Tibial nerve (tissue), 4 donors: ENCODE measurements at regions not wholly inside any gene's neighbourhood (a gene's known extent, or its start where the extent isn't known, plus 50 kb on each side); places are given as distances from the start of the nearest gene placed in this dataset.

Experiments
- DNase-seq, 2 donors: peaks; one replicate each; pipeline ENCODE4 v3.0.0-alpha.2; 2019; ENCODE audit warnings: low spot score in 2 of 2
- H3K27ac ChIP-seq, 4 donors: fragments of 200-600 bp; sonication (generic) in 3 of 4; one replicate each; pipeline ENCODE4 v1.5.1; 2017 to 2019; ENCODE audit warnings: mild to moderate bottlenecking in 1 of 4
- H3K27me3 ChIP-seq, 2 donors: fragments of 200-600 bp; sonication (generic) in 1 of 2; one replicate each; pipeline versions ENCODE4 v1.5.1 to v1.6.0; 2017 to 2019
- H3K36me3 ChIP-seq, 3 donors: fragments of 200-600 bp; sonication (generic); one replicate each; pipeline ENCODE4 v1.5.1; 2018 to 2019
- H3K4me1 ChIP-seq, 4 donors: fragments of 200-600 bp; sonication (generic) in 3 of 4; one replicate each; pipeline ENCODE4 v1.5.1; 2017 to 2019
- H3K4me3 ChIP-seq, 4 donors: fragments of 200-600 bp; sonication (generic) in 3 of 4; one replicate each; pipeline ENCODE4 v1.5.1; 2017 to 2019; ENCODE audit warnings: mild to moderate bottlenecking in 1 of 4, moderate library complexity in 1 of 4
- H3K9me3 ChIP-seq, 4 donors: fragments of 200-600 bp; sonication (generic) in 3 of 4; one replicate each; pipeline ENCODE4 v1.5.1; 2017 to 2019
- CTCF ChIP-seq, 5 experiments: fragments of 200-600 bp in 3 of 5; fragments of 450-650 bp in 2 of 5; sonication (generic) in 3 of 5; IDR thresholded peaks; one replicate each; pipeline ENCODE4 v1.5.1; 2016 to 2019; ENCODE audit warnings: antibody characterized with exemption in 5 of 5, mild to moderate bottlenecking in 3 of 5, moderate library complexity in 2 of 5
- EP300 ChIP-seq, 2 donors: sonication (generic); formaldehyde crosslinking; IDR thresholded peaks; one replicate each; pipeline ENCODE4 v1.6.1; 2017; ENCODE audit warnings: antibody characterized with exemption in 2 of 2, mild to moderate bottlenecking in 1 of 2
- POLR2A ChIP-seq, 2 donors: fragments of 450-650 bp; IDR thresholded peaks; one replicate each; pipeline ENCODE4 v1.6.1; 2017; ENCODE audit warnings: antibody characterized with exemption in 2 of 2, mild to moderate bottlenecking in 2 of 2, moderate library complexity in 2 of 2
- WGBS, 2 donors: methylation state at CpG; one replicate each; pipeline ENCODE4 v1.1.5; 2018; 5-methylcytosine and 5-hydroxymethylcytosine counted together

- 74 to 77% methylated on average over 6 of the region's 6 CpGs for WGBS, 2 donors
- Histone ChIP-seq H3K4me1 (no peaks in the 10 kb centered on the region), H3K4me3 (no peak overlapping the region), H3K27me3 (no peaks in the 10 kb centered on the region), H3K9me3 (no peaks in the 10 kb centered on the region), H3K36me3 (no peaks in the 10 kb centered on the region), H3K27ac (no peak overlapping the region)
- no peak for TF ChIP-seq CTCF (IDR thresholded peaks at IDR 0.05)
- no peak for TF ChIP-seq POLR2A (IDR thresholded peaks at IDR 0.05)
- TF ChIP-seq EP300 (IDR thresholded peaks at IDR 0.05), result no peak
- DNase-seq, result no peak
These were observed 1280.5 kb upstream of the ZEB2 start for GRCh38 chr2:145800151-145801091.

DNA sequence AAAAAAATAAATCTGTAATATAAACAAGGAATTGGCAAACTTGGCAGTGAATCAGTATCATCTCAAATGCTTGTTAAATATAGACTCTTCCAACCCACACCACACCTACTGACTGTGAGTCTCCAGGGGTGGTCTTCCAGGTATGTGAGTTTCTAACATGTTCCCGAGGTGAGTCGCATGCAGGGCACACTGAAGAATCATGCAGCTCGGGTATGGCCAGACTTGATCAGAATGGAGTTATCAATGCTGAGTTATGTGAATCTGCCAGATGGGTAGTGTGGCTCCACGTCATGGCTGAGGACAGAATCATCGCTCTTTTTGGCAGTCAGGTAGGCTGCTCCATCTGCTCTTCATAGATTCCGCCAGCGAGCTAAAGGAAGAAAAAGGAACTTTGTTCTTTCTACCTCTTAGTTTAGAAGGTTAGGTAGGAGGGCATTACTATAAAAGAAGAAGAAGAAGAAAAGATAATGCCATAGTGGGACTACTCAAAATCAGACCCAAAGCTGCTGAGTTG is 1279.7 kb upstream of the ZEB2 start:
- Histone ChIP-seq H3K27ac (no peak overlapping the region), H3K27me3 (no peaks in the 10 kb centered on the region), H3K36me3 (no peaks in the 10 kb centered on the region), H3K4me1 (no peaks in the 10 kb centered on the region), H3K4me3 (no peak overlapping the region), H3K9me3 (no peaks in the 10 kb centered on the region)
- DNase-seq, result no peak
- WGBS, 2 donors, result 89 to 94% methylated on average over 7 of the region's 7 CpGs
- TF ChIP-seq CTCF (IDR thresholded peaks at IDR 0.05) (no peak), EP300 (IDR thresholded peaks at IDR 0.05) (no peak), POLR2A (IDR thresholded peaks at IDR 0.05) (no peak)

DNA sequence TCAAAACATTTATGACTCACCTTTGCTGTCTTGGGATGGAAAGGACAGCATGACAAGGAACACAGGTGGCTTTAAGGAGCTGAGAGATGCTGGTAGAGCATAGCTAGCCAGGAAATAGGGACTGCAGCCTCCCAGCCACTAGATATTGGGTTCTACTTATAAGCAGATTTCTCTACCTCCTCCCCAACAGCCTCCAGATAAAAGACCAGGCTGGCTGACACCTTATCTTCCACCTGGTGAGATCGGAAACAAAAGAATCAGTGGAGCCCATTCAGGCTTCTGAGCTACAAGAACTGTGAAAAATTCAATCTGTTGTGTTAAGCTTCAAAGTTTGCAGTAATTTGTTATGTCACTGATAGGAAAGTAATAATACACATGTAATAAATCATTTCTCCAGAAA is 1278.5 kb upstream of the ZEB2 start:
- no peak for DNase-seq
- Histone ChIP-seq H3K27me3 (no peaks in the 10 kb centered on the region), H3K9me3 (no peaks in the 10 kb centered on the region), H3K4me1 (no peaks in the 10 kb centered on the region), H3K27ac (no peak overlapping the region), H3K4me3 (no peak overlapping the region), H3K36me3 (no peaks in the 10 kb centered on the region)
- 96 to 100% methylated on average over 1 of the region's 1 CpG for WGBS, 2 donors
- TF ChIP-seq CTCF (IDR thresholded peaks at IDR 0.05) (no peak), EP300 (IDR thresholded peaks at IDR 0.05) (no peak), POLR2A (IDR thresholded peaks at IDR 0.05) (no peak)

DNA sequence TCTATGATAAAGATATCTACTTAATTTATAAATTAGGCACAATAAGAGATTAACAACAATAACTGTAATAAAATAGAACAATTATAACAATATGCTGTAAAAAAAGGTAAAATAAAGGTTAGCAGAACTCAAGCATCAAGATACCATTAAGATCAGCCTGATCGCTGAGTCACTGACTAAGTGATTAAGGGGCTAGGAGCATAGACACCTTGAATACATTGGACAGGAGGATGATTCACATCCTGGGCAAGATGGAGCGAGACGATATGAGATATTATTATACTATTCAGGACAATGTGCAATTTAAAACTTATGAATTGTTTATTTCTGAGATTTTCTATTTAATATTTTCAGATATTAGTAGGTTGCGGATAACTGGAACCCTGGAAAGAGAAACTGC is 1277.8 kb upstream of the ZEB2 start:
- no peak for DNase-seq
- 96 to 97% methylated on average over 4 of the region's 4 CpGs for WGBS, 2 donors
- Histone ChIP-seq H3K4me3 (no peak overlapping the region), H3K36me3 (no peaks in the 10 kb centered on the region), H3K9me3 (no peaks in the 10 kb centered on the region), H3K27me3 (no peaks in the 10 kb centered on the region), H3K4me1 (no peaks in the 10 kb centered on the region), H3K27ac (no peak overlapping the region)
- TF ChIP-seq CTCF (IDR thresholded peaks at IDR 0.05), result no peak
- no peak for TF ChIP-seq POLR2A (IDR thresholded peaks at IDR 0.05)
- TF ChIP-seq EP300 (IDR thresholded peaks at IDR 0.05), result no peak

DNA sequence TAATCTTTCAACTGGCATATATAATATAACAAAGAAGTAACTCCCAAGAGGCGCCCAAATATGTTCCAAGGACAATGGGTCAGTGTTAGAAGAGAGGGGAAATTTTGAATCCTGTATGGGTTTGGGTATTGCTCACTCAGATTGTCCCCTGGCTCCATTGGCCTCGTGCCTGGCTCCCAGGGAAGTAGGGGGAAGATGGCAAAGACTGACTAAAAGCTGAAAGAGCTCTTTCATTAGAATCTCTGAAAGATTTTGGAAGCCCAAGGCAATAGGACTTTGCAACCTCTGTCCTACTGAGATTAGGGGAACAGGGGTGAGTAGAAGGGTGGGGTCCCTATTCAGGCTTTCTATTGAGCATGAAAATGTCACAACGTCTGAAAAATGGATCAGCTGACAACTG is 1272.8 kb upstream of the ZEB2 start:
- peak in 1 of 2 donors; percentile 13 for DNase-seq
- WGBS, 2 donors, result 49 to 52% methylated on average over 3 of the region's 3 CpGs
- no peak for TF ChIP-seq CTCF (IDR thresholded peaks at IDR 0.05)
- TF ChIP-seq EP300 (IDR thresholded peaks at IDR 0.05), result peak in 1 of 2 donors; percentile 34
- TF ChIP-seq POLR2A (IDR thresholded peaks at IDR 0.05), result no peak

More for the DNA sequence above, 1272.8 kb upstream of the ZEB2 start:
- Histone ChIP-seq H3K9me3 (peaks cover 0 to 3% (median 0%) of the 10 kb centered on the region in 4 donors), H3K4me3 (no peak overlapping the region), H3K27ac (peak overlapping the region in 2 of 4 donors; percentile 25 to 78), H3K36me3 (no peaks in the 10 kb centered on the region), H3K27me3 (no peaks in the 10 kb centered on the region), H3K4me1 (no peaks in the 10 kb centered on the region)
